ENCODE measurements at regions not wholly inside any gene's neighbourhood (a gene's known extent, or its start where the extent isn't known, plus 50 kb on each side); places are given as distances from the start of the nearest gene placed in this dataset.

GRCh38 chr6:137654365-137654981, 160.3 kb upstream of the OLIG3 start:
- TF ChIP-seq POLR2AphosphoS5 (IDR thresholded peaks at IDR 0.05) (no peak), POLR2A (IDR thresholded peaks at IDR 0.05) (no peak)
